ENCODE measurements at regions not wholly inside any gene's neighbourhood (a gene's known extent, or its start where the extent isn't known, plus 50 kb on each side); places are given as distances from the start of the nearest gene placed in this dataset.

DNA sequence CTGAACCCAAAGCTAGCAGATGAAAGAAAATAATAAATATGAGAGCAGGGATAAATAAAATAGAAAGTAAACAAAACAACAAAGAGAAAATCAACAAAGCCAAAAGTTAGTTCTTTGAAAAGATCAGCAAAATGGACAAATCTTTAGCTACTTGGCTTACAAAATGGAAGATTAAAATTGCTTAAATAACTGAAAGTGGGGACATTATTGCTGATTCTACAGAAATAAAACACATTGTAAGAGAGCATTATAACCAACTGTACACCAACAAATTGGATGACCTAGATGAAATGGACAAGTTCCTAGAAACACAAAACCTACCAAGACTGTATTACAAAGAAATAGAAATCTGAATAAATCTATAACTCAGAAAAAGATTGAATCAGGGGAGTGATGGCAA, 238.3 kb upstream of the C1orf87 start:
- intact Hi-C loops (cut with micrococcal nuclease): no loop called here
- H3K79me2 ChIP-seq (ENCODE audit: insufficient read depth, low read length): no peaks in the 10 kb centered on the region
- H4K20me1 ChIP-seq (ENCODE audit: insufficient read depth, low read length): no peaks in the 10 kb centered on the region
- TF ChIP-seq, protein P1, sequence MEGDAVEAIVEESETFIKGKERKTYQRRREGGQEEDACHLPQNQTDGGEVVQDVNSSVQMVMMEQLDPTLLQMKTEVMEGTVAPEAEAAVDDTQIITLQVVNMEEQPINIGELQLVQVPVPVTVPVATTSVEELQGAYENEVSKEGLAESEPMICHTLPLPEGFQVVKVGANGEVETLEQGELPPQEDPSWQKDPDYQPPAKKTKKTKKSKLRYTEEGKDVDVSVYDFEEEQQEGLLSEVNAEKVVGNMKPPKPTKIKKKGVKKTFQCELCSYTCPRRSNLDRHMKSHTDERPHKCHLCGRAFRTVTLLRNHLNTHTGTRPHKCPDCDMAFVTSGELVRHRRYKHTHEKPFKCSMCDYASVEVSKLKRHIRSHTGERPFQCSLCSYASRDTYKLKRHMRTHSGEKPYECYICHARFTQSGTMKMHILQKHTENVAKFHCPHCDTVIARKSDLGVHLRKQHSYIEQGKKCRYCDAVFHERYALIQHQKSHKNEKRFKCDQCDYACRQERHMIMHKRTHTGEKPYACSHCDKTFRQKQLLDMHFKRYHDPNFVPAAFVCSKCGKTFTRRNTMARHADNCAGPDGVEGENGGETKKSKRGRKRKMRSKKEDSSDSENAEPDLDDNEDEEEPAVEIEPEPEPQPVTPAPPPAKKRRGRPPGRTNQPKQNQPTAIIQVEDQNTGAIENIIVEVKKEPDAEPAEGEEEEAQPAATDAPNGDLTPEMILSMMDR (IDR thresholded peaks at IDR 0.05): no peak
- Mint-ChIP-seq H3K27ac (no peak overlapping the region), H3K4me3 (no peak overlapping the region), H3K36me3 (no peaks in the 10 kb centered on the region), H3K27me3 (ENCODE audit: low read depth in 3 of 3) (peaks cover 0 to 2% (median 0%) of the 10 kb centered on the region in 3 donors), H3K4me1 (no peaks in the 10 kb centered on the region), H3K9me3 (peaks cover 0 to 9% (median 4%) of the 10 kb centered on the region in 7 donors)
- H3K36me3 ChIP-seq (replicated peaks in 1 of 2; ENCODE audit: control insufficient read depth in 1 of 2, insufficient read depth in 2 of 2, low read length in 2 of 2): no peaks in the 10 kb centered on the region
- no peaks in the 10 kb centered on the region for H3K4me1 ChIP-seq (ENCODE audit: control insufficient read depth in 1 of 2, insufficient read depth in 2 of 2, low read length in 2 of 2)
- no peak overlapping the region for H3K4me2 ChIP-seq (replicated peaks; ENCODE audit: extremely low read depth, low read length, poor library complexity, severe bottlenecking)
- H3K4me3 ChIP-seq (replicated peaks in 1 of 3; ENCODE audit: low read depth in 2 of 3, low read length in 3 of 3): no peak overlapping the region
- H3K9ac ChIP-seq (ENCODE audit: insufficient read depth, low read length, poor library complexity, severe bottlenecking): no peak overlapping the region
- H3K27ac ChIP-seq (ENCODE audit: low read depth in 1 of 2, low read length in 2 of 2): no peak overlapping the region
- H3K27me3 ChIP-seq (ENCODE audit: control insufficient read depth in 2 of 2, insufficient read depth in 2 of 2, low read length in 2 of 2): no peaks in the 10 kb centered on the region
- no peak for DNase-seq
- H2AFZ ChIP-seq (ENCODE audit: insufficient read depth, low read depth, low read length, poor library complexity, severe bottlenecking): no peak overlapping the region
- H3K9me3 ChIP-seq (replicated peaks in 1 of 2; ENCODE audit: control insufficient read depth in 1 of 2, insufficient read depth in 1 of 2, low read length in 2 of 2): peaks cover 0 to 5% of the 10 kb centered on the region in 2 donors

DNA sequence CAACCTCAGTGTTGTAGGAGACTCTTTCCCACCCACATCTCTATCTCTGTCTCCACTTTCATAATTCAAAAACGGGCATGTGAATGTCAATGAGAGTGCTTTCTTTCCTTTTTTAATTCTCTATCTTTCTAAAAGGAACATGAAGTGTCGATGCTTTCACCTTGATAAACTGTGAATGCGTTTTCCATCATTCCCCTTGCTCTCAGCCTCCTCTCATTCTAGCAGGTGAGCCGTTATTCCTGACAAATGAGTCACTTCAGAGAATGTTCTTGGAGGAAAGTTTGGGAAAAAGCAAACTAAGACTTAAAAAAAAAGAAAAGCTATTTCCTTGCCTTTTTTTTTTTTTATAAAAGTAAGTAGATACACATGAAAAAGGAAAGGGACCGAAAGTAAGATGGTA, 226.0 kb upstream of the C1orf87 start:
- Histone ChIP-seq H3K79me2 (ENCODE audit: insufficient read depth, low read length) (no peaks in the 10 kb centered on the region), H3K4me2 (replicated peaks; ENCODE audit: extremely low read depth, low read length, poor library complexity, severe bottlenecking) (no peak overlapping the region), H2AFZ (ENCODE audit: insufficient read depth, low read depth, low read length, poor library complexity, severe bottlenecking) (no peak overlapping the region), H3K36me3 (replicated peaks in 1 of 2; ENCODE audit: control insufficient read depth in 1 of 2, insufficient read depth in 2 of 2, low read length in 2 of 2) (no peaks in the 10 kb centered on the region), H4K20me1 (ENCODE audit: insufficient read depth, low read length) (no peaks in the 10 kb centered on the region), H3K9ac (ENCODE audit: insufficient read depth, low read length, poor library complexity, severe bottlenecking) (no peak overlapping the region), H3K4me1 (ENCODE audit: control insufficient read depth in 1 of 2, insufficient read depth in 2 of 2, low read length in 2 of 2) (no peaks in the 10 kb centered on the region), H3K27me3 (ENCODE audit: control insufficient read depth in 2 of 2, insufficient read depth in 2 of 2, low read length in 2 of 2) (no peaks in the 10 kb centered on the region), H3K4me3 (replicated peaks in 1 of 3; ENCODE audit: low read depth in 2 of 3, low read length in 3 of 3) (no peak overlapping the region), H3K27ac (ENCODE audit: low read depth in 1 of 2, low read length in 2 of 2) (no peak overlapping the region), H3K9me3 (replicated peaks in 1 of 2; ENCODE audit: control insufficient read depth in 1 of 2, insufficient read depth in 1 of 2, low read length in 2 of 2) (no peaks in the 10 kb centered on the region)
- Mint-ChIP-seq H3K27me3 (ENCODE audit: low read depth in 3 of 3) (peaks cover 0 to 5% (median 2%) of the 10 kb centered on the region in 3 donors), H3K9me3 (peaks cover 0 to 5% (median 3%) of the 10 kb centered on the region in 7 donors), H3K4me3 (no peak overlapping the region), H3K4me1 (no peaks in the 10 kb centered on the region), H3K36me3 (no peaks in the 10 kb centered on the region), H3K27ac (no peak overlapping the region)
- TF ChIP-seq, protein P1 (IDR thresholded peaks at IDR 0.05): no peak
- DNase-seq: no peak
- intact Hi-C loops (cut with micrococcal nuclease): no loop called here
- WGBS (ENCODE audit: insufficient coverage): no CpG with 5 or more reads among the region's 5 CpGs
